ENCODE measurements at regions not wholly inside any gene's neighbourhood (a gene's known extent, or its start where the extent isn't known, plus 50 kb on each side); places are given as distances from the start of the nearest gene placed in this dataset.

GRCh38 chr4:123244137-123244536 is 152.5 kb upstream of the SPRY1 start:
- H3K4me3 ChIP-seq (ENCODE audit: low read length): no peak overlapping the region
- H3K9me3 ChIP-seq (ENCODE audit: insufficient read depth, low read length): no peaks in the 10 kb centered on the region
- no peak for TF ChIP-seq EZH2phosphoT487 (IDR thresholded peaks at IDR 0.05; ENCODE audit: low read depth)
- TF ChIP-seq CTCF (IDR thresholded peaks at IDR 0.05; ENCODE audit: low read depth, low read length): peak; percentile 18; the same call in 1 of the 2 replicates
- H3K4me2 ChIP-seq (ENCODE audit: low read length): no peak overlapping the region
- no peak overlapping the region for H3K9ac ChIP-seq (ENCODE audit: low read length)
- H4K20me1 ChIP-seq (ENCODE audit: insufficient read depth, low read length): no peaks in the 10 kb centered on the region
- no peaks in the 10 kb centered on the region for H3K36me3 ChIP-seq (replicated peaks; ENCODE audit: low read depth, low read length)
- H3K27me3 ChIP-seq (ENCODE audit: low read depth, low read length): no peaks in the 10 kb centered on the region
- no peak overlapping the region for H2AFZ ChIP-seq (ENCODE audit: low read depth, low read length)
- no peak overlapping the region for H3K27ac ChIP-seq (ENCODE audit: low read length)
- no peaks in the 10 kb centered on the region for H3K79me2 ChIP-seq (ENCODE audit: low read length)
- H3K4me1 ChIP-seq (ENCODE audit: low read length): no peaks in the 10 kb centered on the region

GRCh38 chr4:123246085-123246484 is 150.5 kb upstream of the SPRY1 start:
- H3K27ac ChIP-seq (ENCODE audit: low read length): no peak overlapping the region
- TF ChIP-seq EZH2phosphoT487 (IDR thresholded peaks at IDR 0.05; ENCODE audit: low read depth) (no peak), CTCF (IDR thresholded peaks at IDR 0.05; ENCODE audit: low read depth, low read length) (no peak)
- no peak overlapping the region for H3K9ac ChIP-seq (ENCODE audit: low read length)
- H3K27me3 ChIP-seq (ENCODE audit: low read depth, low read length): no peaks in the 10 kb centered on the region
- no peak overlapping the region for H2AFZ ChIP-seq (ENCODE audit: low read depth, low read length)
- no peak overlapping the region for H3K4me3 ChIP-seq (ENCODE audit: low read length)
- H3K79me2 ChIP-seq (ENCODE audit: low read length): no peaks in the 10 kb centered on the region
- no peaks in the 10 kb centered on the region for H4K20me1 ChIP-seq (ENCODE audit: insufficient read depth, low read length)
- H3K9me3 ChIP-seq (ENCODE audit: insufficient read depth, low read length): no peaks in the 10 kb centered on the region
- H3K4me1 ChIP-seq (ENCODE audit: low read length): no peaks in the 10 kb centered on the region
- H3K36me3 ChIP-seq (replicated peaks; ENCODE audit: low read depth, low read length): no peaks in the 10 kb centered on the region
- no peak overlapping the region for H3K4me2 ChIP-seq (ENCODE audit: low read length)

- no peak for TF ChIP-seq CTCF (IDR thresholded peaks at IDR 0.05; ENCODE audit: low read depth, low read length)
- TF ChIP-seq EZH2phosphoT487 (IDR thresholded peaks at IDR 0.05; ENCODE audit: low read depth): no peak
- Histone ChIP-seq H4K20me1 (ENCODE audit: insufficient read depth, low read length) (no peaks in the 10 kb centered on the region), H3K79me2 (ENCODE audit: low read length) (no peaks in the 10 kb centered on the region)
Observed at GRCh38 chr4:123248085-123248659, 148.4 kb upstream of the SPRY1 start.

GRCh38 chr4:123249821-123250220 is 146.8 kb upstream of the SPRY1 start:
- Histone ChIP-seq H3K36me3 (replicated peaks; ENCODE audit: low read depth, low read length) (no peaks in the 10 kb centered on the region), H3K4me3 (ENCODE audit: low read length) (no peak overlapping the region), H3K27ac (ENCODE audit: low read length) (no peak overlapping the region), H3K9me3 (ENCODE audit: insufficient read depth, low read length) (no peaks in the 10 kb centered on the region), H3K9ac (ENCODE audit: low read length) (no peak overlapping the region), H3K4me1 (ENCODE audit: low read length) (no peaks in the 10 kb centered on the region), H3K4me2 (ENCODE audit: low read length) (no peak overlapping the region), H3K27me3 (ENCODE audit: low read depth, low read length) (no peaks in the 10 kb centered on the region), H3K79me2 (ENCODE audit: low read length) (no peaks in the 10 kb centered on the region), H2AFZ (ENCODE audit: low read depth, low read length) (no peak overlapping the region), H4K20me1 (ENCODE audit: insufficient read depth, low read length) (no peaks in the 10 kb centered on the region)
- TF ChIP-seq CTCF (IDR thresholded peaks at IDR 0.05; ENCODE audit: low read depth, low read length): no peak
- no peak for TF ChIP-seq EZH2phosphoT487 (IDR thresholded peaks at IDR 0.05; ENCODE audit: low read depth)

More at GRCh38 chr4:123248085-123248659, 148.4 kb upstream of the SPRY1 start:
- Histone ChIP-seq H3K9me3 (ENCODE audit: insufficient read depth, low read length) (no peaks in the 10 kb centered on the region), H3K4me2 (ENCODE audit: low read length) (no peak overlapping the region), H3K27ac (ENCODE audit: low read length) (no peak overlapping the region), H3K4me3 (ENCODE audit: low read length) (no peak overlapping the region), H3K4me1 (ENCODE audit: low read length) (no peaks in the 10 kb centered on the region), H3K36me3 (replicated peaks; ENCODE audit: low read depth, low read length) (no peaks in the 10 kb centered on the region), H2AFZ (ENCODE audit: low read depth, low read length) (no peak overlapping the region), H3K27me3 (ENCODE audit: low read depth, low read length) (no peaks in the 10 kb centered on the region), H3K9ac (ENCODE audit: low read length) (no peak overlapping the region)
